PFSK-1 (cell line): ENCODE measurements at regions not wholly inside any gene's neighbourhood (a gene's known extent, or its start where the extent isn't known, plus 50 kb on each side); places are given as distances from the start of the nearest gene placed in this dataset.

Experiments
- FOXP2 ChIP-seq: optimal IDR thresholded peaks from 2 replicates; pipeline ENCODE3; 2011; ENCODE audit warnings: borderline replicate concordance, control low read depth, inconsistent platforms; ENCODE audit not compliant: insufficient read depth; ENCODE audit errors: extremely low read length, extremely low read depth
- POLR2AphosphoS5 ChIP-seq: IDR thresholded peaks from 2 replicates; pipeline ENCODE4 v1.6.1; 2012; ENCODE audit warnings: low read depth, mild to moderate bottlenecking, control low read depth, low read length, moderate library complexity
- REST ChIP-seq, 2 experiments: IDR thresholded peaks; 2 replicates each; pipeline versions ENCODE4 v1.6.1 to v1.8.0; 2011 to 2012; ENCODE audit warnings: low read depth in 2 of 2, low read length in 2 of 2, control low read depth in 1 of 2, inconsistent platforms in 1 of 2, mild to moderate bottlenecking in 1 of 2, moderate library complexity in 1 of 2; ENCODE audit not compliant: insufficient read depth in 1 of 2
- SIN3A ChIP-seq: IDR thresholded peaks from 2 replicates; pipeline ENCODE4 v1.6.1; 2012; ENCODE audit warnings: mild to moderate bottlenecking, low read length, moderate library complexity, borderline replicate concordance; ENCODE audit not compliant: insufficient read depth
- TAF1 ChIP-seq: IDR thresholded peaks from 2 replicates; pipeline ENCODE4 v1.6.1; 2012; ENCODE audit warnings: low read length, control low read depth, borderline replicate concordance; ENCODE audit not compliant: insufficient read depth

- TF ChIP-seq POLR2AphosphoS5 (no peak), SIN3A (no peak), FOXP2 (no peak), REST (IDR thresholded peaks at IDR 0.05; ENCODE audit: insufficient read depth in 1 of 2, low read depth in 2 of 2, low read length in 2 of 2) (no peak), TAF1 (no peak)
Observed at GRCh38 chr1:220966041-220966440, 86.8 kb downstream of the HLX start.

GRCh38 chr1:220966473-220966872, 87.2 kb downstream of the HLX start:
- TF ChIP-seq SIN3A, result no peak
- no peak for TF ChIP-seq TAF1
- TF ChIP-seq POLR2AphosphoS5, result no peak
- TF ChIP-seq REST (IDR thresholded peaks at IDR 0.05; ENCODE audit: insufficient read depth in 1 of 2, low read depth in 2 of 2, low read length in 2 of 2), result no peak
- no peak for TF ChIP-seq FOXP2

GRCh38 chr1:220966881-220967611, 87.8 kb downstream of the HLX start:
- TF ChIP-seq SIN3A (no peak), FOXP2 (no peak), POLR2AphosphoS5 (no peak), REST (IDR thresholded peaks at IDR 0.05; ENCODE audit: insufficient read depth in 1 of 2, low read depth in 2 of 2, low read length in 2 of 2) (no peak), TAF1 (no peak)

GRCh38 chr1:220967911-220968310, 88.7 kb downstream of the HLX start:
- TF ChIP-seq FOXP2 (no peak), TAF1 (no peak), REST (IDR thresholded peaks at IDR 0.05; ENCODE audit: insufficient read depth in 1 of 2, low read depth in 2 of 2, low read length in 2 of 2) (no peak), SIN3A (no peak), POLR2AphosphoS5 (no peak)

- no peak for TF ChIP-seq FOXP2
- no peak for TF ChIP-seq POLR2AphosphoS5
- no peak for TF ChIP-seq SIN3A
- no peak for TF ChIP-seq TAF1
- no peak for TF ChIP-seq REST (IDR thresholded peaks at IDR 0.05; ENCODE audit: insufficient read depth in 1 of 2, low read depth in 2 of 2, low read length in 2 of 2)
Observed at GRCh38 chr1:220970311-220970710, 91.1 kb downstream of the HLX start.
